ENCODE measurements at regions not wholly inside any gene's neighbourhood (a gene's known extent, or its start where the extent isn't known, plus 50 kb on each side); places are given as distances from the start of the nearest gene placed in this dataset.

- TF ChIP-seq PRDM2 (tag by site-specific recombination; IDR thresholded peaks at IDR 0.05; ENCODE audit: borderline replicate concordance) (no peak), ZNF747 (tag by site-specific recombination; IDR thresholded peaks at IDR 0.05) (no peak), ZBTB21 (tag by site-specific recombination; IDR thresholded peaks at IDR 0.05) (no peak), OSR2 (tag by site-specific recombination; IDR thresholded peaks at IDR 0.05) (no peak), TSHZ1 (tag by site-specific recombination; IDR thresholded peaks at IDR 0.05; ENCODE audit: borderline replicate concordance) (no peak), ZBTB7A (tag by site-specific recombination; IDR thresholded peaks at IDR 0.05; ENCODE audit: low read depth) (no peak), CTCF (tag by site-specific recombination; IDR thresholded peaks at IDR 0.05) (no peak)
Observed at GRCh38 chr7:88548399-88548798, 211.1 kb upstream of the ZNF804B start (continued).

- no peak overlapping the region for H3K4me3 ChIP-seq (ENCODE audit: low read depth, low read length)
- no peaks in the 10 kb centered on the region for H3K9me3 ChIP-seq (ENCODE audit: control insufficient read depth, insufficient read depth, low read depth, low read length)
- no peak overlapping the region for H3K27ac ChIP-seq (ENCODE audit: extremely low read depth, low read depth, low read length)
- no peaks in the 10 kb centered on the region for H3K4me1 ChIP-seq (ENCODE audit: control insufficient read depth, insufficient read depth, low read length)
- CTCF ChIA-PET = interaction anchor here (0.6 to 1.9 kb wide), 10 partner anchors 14 to 1076 kb away, joined by 3 to 12 read pairs (median 4); no protein-coding TSS in a partner anchor
- no peaks in the 10 kb centered on the region for H3K36me3 ChIP-seq (ENCODE audit: control insufficient read depth in 2 of 2, insufficient read depth in 1 of 2, low read length in 2 of 2)
- TF ChIP-seq ZNF76 (tag by site-specific recombination; IDR thresholded peaks at IDR 0.05; ENCODE audit: borderline replicate concordance, low read depth) (no peak), ZNF654 (tag by site-specific recombination; IDR thresholded peaks at IDR 0.05; ENCODE audit: low read depth) (peak; percentile 92), ATF2 (tag by site-specific recombination; IDR thresholded peaks at IDR 0.05; ENCODE audit: low read depth) (no peak), GLIS1 (tag by site-specific recombination; IDR thresholded peaks at IDR 0.05) (no peak), ZNF600 (tag by site-specific recombination; IDR thresholded peaks at IDR 0.05) (0 out of 2 replicates have a peak, but pooled peaks have one; percentile 12), ZNF2 (tag by site-specific recombination; IDR thresholded peaks at IDR 0.05) (0 out of 2 replicates have a peak, but pooled peaks have one; percentile 32)
- POLR2A ChIA-PET = no interaction called here
Observed at GRCh38 chr7:88546808-88547207, 212.7 kb upstream of the ZNF804B start.
